SK-N-SH (cell line): ENCODE measurements at regions not wholly inside any gene's neighbourhood (a gene's known extent, or its start where the extent isn't known, plus 50 kb on each side); places are given as distances from the start of the nearest gene placed in this dataset.

ENCODE experiments used
- CTCF ChIA-PET: fragments of 300-600, 350-600 bp; formaldehyde crosslinking; extraction: SDS; loops from one replicate; lab custom pipeline; 2021; lab: Yijun Ruan, JAX
- POLR2A ChIA-PET: fragments of 350-600 bp; sonication (Branson Sonifier 250); formaldehyde crosslinking; extraction: SDS; loops from one replicate; lab custom pipeline; 2020; ENCODE audit warnings: antibody characterized with exemption, inconsistent platforms; lab: Yijun Ruan, JAX
- DNase-seq: peaks from one replicate; pipeline ENCODE4 v3.0.0; 2012
- H2AFZ ChIP-seq: fragments of 200-600 bp; sonication (generic); 2 replicates; pipeline ENCODE4 v1.8.1; 2016; ENCODE audit warnings: antibody characterized with exemption, mild to moderate bottlenecking, low read depth
- H3F3A ChIP-seq: fragments of 200-600 bp; sonication (generic); replicated peaks from 2 replicates; pipeline ENCODE3; 2016; ENCODE audit warnings: antibody characterized with exemption, mild to moderate bottlenecking; ENCODE audit not compliant: insufficient read depth
- H3K27ac ChIP-seq, 2 experiments: fragments of 200-500 bp in 1 of 2; fragments of 200-600 bp in 1 of 2; sonication (Bioruptor generic) in 1 of 2; sonication (generic), shearing (Covaris generic) in 1 of 2; 2 replicates each; pipeline versions ENCODE4 v1.5.1 to v1.6.1; 2014 to 2016; ENCODE audit warnings: low read depth in 2 of 2, inconsistent platforms in 1 of 2, low read length in 1 of 2, mild to moderate bottlenecking in 1 of 2, mixed read lengths in 1 of 2
- H3K27me3 ChIP-seq: fragments of 200-600 bp; sonication (generic), shearing (Covaris generic); 2 replicates; pipeline ENCODE4 v1.6.1; 2016; ENCODE audit warnings: mixed run types; ENCODE audit not compliant: insufficient read depth
- H3K36me3 ChIP-seq, 2 experiments: fragments of 200-500 bp in 1 of 2; fragments of 200-600 bp in 1 of 2; sonication (Bioruptor generic) in 1 of 2; sonication (generic) in 1 of 2; replicated peaks in 1 of 2; 2 replicates each; pipeline versions ENCODE3 to v1.5.1; 2014 to 2016; ENCODE audit warnings: low read length in 1 of 2, mild to moderate bottlenecking in 1 of 2; ENCODE audit not compliant: insufficient read depth in 2 of 2, control insufficient read depth in 1 of 2
- H3K4me1 ChIP-seq, 2 experiments: fragments of 200-500 bp in 1 of 2; fragments of 200-600 bp in 1 of 2; sonication (Bioruptor generic) in 1 of 2; sonication (generic), shearing (Covaris generic) in 1 of 2; 2 replicates each; pipeline versions ENCODE4 v1.5.1 to v1.6.1; 2014 to 2016; ENCODE audit warnings: low read depth in 1 of 2, low read length in 1 of 2, mixed run types in 1 of 2; ENCODE audit not compliant: insufficient read depth in 2 of 2, control insufficient read depth in 1 of 2
- H3K4me2 ChIP-seq: fragments of 200-600 bp; sonication (generic), shearing (Covaris generic); 2 replicates; pipeline ENCODE4 v1.6.1; 2017; ENCODE audit warnings: mixed run types
- H3K4me3 ChIP-seq, 2 experiments: fragments of 200-500 bp in 1 of 2; fragments of 200-600 bp in 1 of 2; sonication (Bioruptor generic) in 1 of 2; sonication (generic), shearing (Covaris generic) in 1 of 2; 2 replicates each; pipeline versions ENCODE4 v1.5.1 to v1.8.1; 2014 to 2016; ENCODE audit warnings: low read depth in 2 of 2, inconsistent platforms in 1 of 2, low read length in 1 of 2, mild to moderate bottlenecking in 1 of 2, mixed read lengths in 1 of 2, moderate library complexity in 1 of 2
- H3K79me2 ChIP-seq: fragments of 200-600 bp; sonication (generic); 2 replicates; pipeline ENCODE4 v1.8.1; 2017; ENCODE audit warnings: mild to moderate bottlenecking; ENCODE audit not compliant: insufficient read depth
- H3K9ac ChIP-seq: fragments of 200-600 bp; sonication (generic); 2 replicates; pipeline ENCODE4 v1.6.1; 2017; ENCODE audit warnings: mixed run types
- H3K9me2 ChIP-seq: fragments of 200-600 bp; sonication (generic); 2 replicates; pipeline ENCODE4 v1.6.1; 2017; ENCODE audit warnings: mixed run types
- H3K9me3 ChIP-seq: fragments of 200-600 bp; sonication (generic); 2 replicates; pipeline ENCODE4 v1.6.1; 2017; ENCODE audit warnings: mixed run types, mild to moderate bottlenecking, moderate library complexity
- H4K20me1 ChIP-seq: fragments of 200-600 bp; sonication (generic); 2 replicates; pipeline ENCODE4 v1.6.1; 2017; ENCODE audit warnings: mild to moderate bottlenecking, mixed run types; ENCODE audit not compliant: insufficient read depth
- CTCF ChIP-seq: fragments of 200-600 bp; sonication (generic); IDR thresholded peaks from 2 replicates; pipeline ENCODE4 v1.6.1; 2017; ENCODE audit warnings: antibody characterized with exemption, mild to moderate bottlenecking, moderate library complexity
- EP300 ChIP-seq, 2 experiments: IDR thresholded peaks; 2 replicates each; pipeline versions ENCODE4 v1.4.0 to v1.6.1; 2012; ENCODE audit warnings: borderline replicate concordance in 1 of 2, low read depth in 1 of 2, low read length in 1 of 2
- IRF3 ChIP-seq: fragments of 150-350 bp; IDR thresholded peaks from 2 replicates; pipeline ENCODE4 v1.6.1; 2016; ENCODE audit warnings: mild to moderate bottlenecking, low read depth, low read length
- JUND ChIP-seq: IDR thresholded peaks from 2 replicates; pipeline ENCODE4 v1.4.0; 2012
- NRF1 ChIP-seq: IDR thresholded peaks from 2 replicates; pipeline ENCODE4 v1.6.1; 2012; ENCODE audit warnings: low read depth, mild to moderate bottlenecking, low read length
- TAF1 ChIP-seq: IDR thresholded peaks from 2 replicates; pipeline ENCODE4 v1.6.1; 2012; ENCODE audit warnings: low read depth, mild to moderate bottlenecking, low read length, moderate library complexity, borderline replicate concordance
- USF2 ChIP-seq: fragments of 150-350 bp; IDR thresholded peaks from 2 replicates; pipeline ENCODE4 v1.6.1; 2017; ENCODE audit warnings: antibody characterized with exemption, low read length, low read depth, borderline replicate concordance
- YY1 ChIP-seq: IDR thresholded peaks from 2 replicates; pipeline ENCODE4 v1.4.0; 2012; ENCODE audit warnings: low read depth, mild to moderate bottlenecking
- ZBTB33 ChIP-seq: IDR thresholded peaks from 2 replicates; pipeline ENCODE4 v1.4.0; 2012; ENCODE audit warnings: low read depth, borderline replicate concordance
- WGBS: methylation state at CpG from one replicate; pipeline ENCODE4 v1.1.6; 2017; ENCODE audit warnings: low lambda C conversion rate; 5-methylcytosine and 5-hydroxymethylcytosine counted together

GRCh38 chr18:5759194-5759593 lies 136.1 kb downstream of the TMEM200C start (continued):
- no peak for TF ChIP-seq EP300 (IDR thresholded peaks at IDR 0.05; ENCODE audit: borderline replicate concordance in 1 of 2, low read depth in 1 of 2, low read length in 1 of 2)
- no peak for TF ChIP-seq YY1
- no peak for TF ChIP-seq ZBTB33
- TF ChIP-seq NRF1 = no peak
- no peak for TF ChIP-seq USF2
- TF ChIP-seq IRF3 = no peak

GRCh38 chr18:5756823-5757222 lies 138.5 kb downstream of the TMEM200C start:
- Histone ChIP-seq H3K9me2 (no peaks in the 10 kb centered on the region), H3K27ac (no peak overlapping the region), H2AFZ (no peak overlapping the region), H3K79me2 (no peaks in the 10 kb centered on the region), H3K9me3 (no peaks in the 10 kb centered on the region), H3K4me3 (no peak overlapping the region), H3K9ac (no peak overlapping the region), H3K4me1 (no peaks in the 10 kb centered on the region), H3F3A (no peaks in the 10 kb centered on the region), H3K36me3 (no peaks in the 10 kb centered on the region), H3K27me3 (no peaks in the 10 kb centered on the region), H3K4me2 (no peak overlapping the region), H4K20me1 (no peaks in the 10 kb centered on the region)
- DNase-seq = no peak
- TF ChIP-seq TAF1 = no peak
- CTCF ChIA-PET = no interaction called here
- WGBS = 20% methylated on average over 6 of the region's 6 CpGs
- POLR2A ChIA-PET = no interaction called here

- WGBS = 0% methylated on average over 1 of the region's 1 CpG
- no peaks in the 10 kb centered on the region for H3K9me2 ChIP-seq
These were observed 147.6 kb downstream of the TMEM200C start for GRCh38 chr18:5747678-5748077.

More at GRCh38 chr18:5747678-5748077, 147.6 kb downstream of the TMEM200C start:
- Histone ChIP-seq H3K9me3 (no peaks in the 10 kb centered on the region), H3F3A (no peaks in the 10 kb centered on the region), H3K27ac (no peak overlapping the region), H3K4me1 (no peaks in the 10 kb centered on the region), H3K9ac (no peak overlapping the region), H2AFZ (no peak overlapping the region), H3K4me3 (no peak overlapping the region), H3K27me3 (no peaks in the 10 kb centered on the region), H4K20me1 (no peaks in the 10 kb centered on the region), H3K36me3 (no peaks in the 10 kb centered on the region), H3K79me2 (no peaks in the 10 kb centered on the region), H3K4me2 (no peak overlapping the region)
- ChIA-PET POLR2A (no interaction called here), CTCF (no interaction called here)
- TF ChIP-seq ZBTB33 (no peak), JUND (no peak), CTCF (no peak)
- no peak for DNase-seq
